ENCODE measurements at regions not wholly inside any gene's neighbourhood (a gene's known extent, or its start where the extent isn't known, plus 50 kb on each side); places are given as distances from the start of the nearest gene placed in this dataset.

- no peak for DNase-seq
Measured at GRCh38 chr18:51739044-51739666, 541.7 kb upstream of the MEX3C start.

- DNase-seq, result no peak
Measured at GRCh38 chr18:51751901-51752300, 554.4 kb upstream of the MEX3C start.

GRCh38 chr18:51753365-51754057 is 556.0 kb upstream of the MEX3C start:
- no peak for DNase-seq

- DNase-seq, result no peak
Measured at GRCh38 chr18:51754566-51754965, 557.1 kb upstream of the MEX3C start.

GRCh38 chr18:51757255-51757924 is 559.9 kb upstream of the MEX3C start:
- no peak for DNase-seq

GRCh38 chr18:51762373-51762772 is 564.9 kb upstream of the MEX3C start:
- no peak for DNase-seq

- no peak for DNase-seq
Measured at GRCh38 chr18:51765606-51766360, 568.3 kb upstream of the MEX3C start.

GRCh38 chr18:51767293-51767692 is 569.8 kb upstream of the MEX3C start:
- no peak for DNase-seq

GRCh38 chr18:51778115-51778514 is 561.9 kb upstream of the DCC start:
- no peak for DNase-seq

GRCh38 chr18:51789871-51790270 is 550.1 kb upstream of the DCC start:
- DNase-seq, result no peak

- DNase-seq, result no peak
Measured at GRCh38 chr18:51801514-51801913, 538.5 kb upstream of the DCC start.

GRCh38 chr18:51802569-51803428 is 537.2 kb upstream of the DCC start:
- no peak for DNase-seq

GRCh38 chr18:51807336-51807735 is 532.7 kb upstream of the DCC start:
- DNase-seq, result no peak

- no peak for DNase-seq
Measured at GRCh38 chr18:51811883-51812282, 528.1 kb upstream of the DCC start.

- DNase-seq, result no peak
Measured at GRCh38 chr18:51813740-51814139, 526.3 kb upstream of the DCC start.

GRCh38 chr18:51821610-51822009 is 518.4 kb upstream of the DCC start:
- DNase-seq, result no peak

GRCh38 chr18:51824746-51825145 is 515.3 kb upstream of the DCC start:
- no peak for DNase-seq

- DNase-seq, result no peak
Measured at GRCh38 chr18:51833850-51834249, 506.1 kb upstream of the DCC start.

GRCh38 chr18:51848702-51849101 is 491.3 kb upstream of the DCC start:
- DNase-seq, result no peak

GRCh38 chr18:51852681-51853080 is 487.3 kb upstream of the DCC start:
- DNase-seq, result no peak

GRCh38 chr18:51857989-51858388 is 482.0 kb upstream of the DCC start:
- DNase-seq, result no peak

GRCh38 chr18:51861046-51861445 is 479.0 kb upstream of the DCC start:
- no peak for DNase-seq
